Glomerular visceral epithelial cell (primary cell): ENCODE measurements at regions not wholly inside any gene's neighbourhood (a gene's known extent, or its start where the extent isn't known, plus 50 kb on each side); places are given as distances from the start of the nearest gene placed in this dataset.

Source experiments
- DNase-seq: peaks from one replicate; pipeline ENCODE4 v3.0.0-alpha.2; 2016; ENCODE audit errors: extremely low spot score

GRCh38 chr2:18927525-18928232, 338.3 kb upstream of the NT5C1B start:
- no peak for DNase-seq

GRCh38 chr2:18926631-18927524, 337.5 kb upstream of the NT5C1B start:
- no peak for DNase-seq

GRCh38 chr2:18925296-18925695, 335.9 kb upstream of the NT5C1B start:
- DNase-seq = peak; percentile 21

GRCh38 chr2:18924886-18925285, 335.5 kb upstream of the NT5C1B start:
- DNase-seq = no peak

GRCh38 chr2:18924386-18924785, 335.0 kb upstream of the NT5C1B start:
- DNase-seq = no peak

DNA sequence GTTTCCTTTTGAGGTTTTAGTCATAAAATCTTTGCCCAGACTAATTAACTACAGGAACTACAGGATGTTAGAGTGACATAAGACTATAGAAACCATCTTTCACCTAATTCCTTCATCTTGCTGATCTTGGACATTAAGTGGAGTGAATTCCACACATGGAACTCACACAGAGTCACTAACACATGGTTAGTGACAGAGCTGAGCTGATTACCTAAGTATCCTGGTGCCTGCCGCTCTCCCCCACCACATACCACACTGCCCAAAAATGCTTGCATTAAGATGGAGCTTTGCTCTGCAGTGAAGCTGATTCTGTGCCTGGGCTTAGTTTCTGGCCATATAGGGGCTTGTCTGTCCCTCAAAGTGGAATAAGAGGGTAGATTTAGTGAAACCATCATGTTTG, 332.9 kb upstream of the NT5C1B start:
- DNase-seq = no peak

GRCh38 chr2:18918280-18918679, 328.9 kb upstream of the NT5C1B start:
- DNase-seq = no peak

GRCh38 chr2:18915227-18915626, 325.9 kb upstream of the NT5C1B start:
- DNase-seq = no peak

- no peak for DNase-seq
Measured at GRCh38 chr2:18913512-18913911, 324.1 kb upstream of the NT5C1B start.

GRCh38 chr2:18912225-18912888, 323.0 kb upstream of the NT5C1B start:
- no peak for DNase-seq

- no peak for DNase-seq
Measured at GRCh38 chr2:18911416-18911815, 322.0 kb upstream of the NT5C1B start.

DNA sequence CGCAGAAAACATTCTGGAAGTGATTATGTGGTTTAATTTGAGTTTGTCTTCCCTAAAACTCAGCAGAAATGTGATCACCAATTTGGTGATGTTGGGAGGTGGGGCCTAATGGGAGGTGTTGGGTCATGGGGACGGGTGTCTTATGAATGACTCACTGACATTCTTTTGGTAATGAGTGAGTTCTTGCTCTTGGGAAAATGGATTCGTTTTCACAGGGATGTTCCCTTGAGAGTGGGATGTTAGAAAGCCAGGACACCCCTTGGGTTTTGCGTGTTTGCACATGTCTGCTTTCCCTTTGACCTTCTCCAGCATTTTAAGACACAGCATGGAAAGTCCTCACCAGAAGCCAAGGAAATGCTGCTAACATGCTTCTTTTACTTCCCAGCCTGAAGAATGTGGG, 321.5 kb upstream of the NT5C1B start:
- DNase-seq = peak; percentile 55

- no peak for DNase-seq
Measured at GRCh38 chr2:18907937-18908336, 318.6 kb upstream of the NT5C1B start.

- DNase-seq = no peak
Measured at GRCh38 chr2:18907508-18907907, 318.1 kb upstream of the NT5C1B start.

DNA sequence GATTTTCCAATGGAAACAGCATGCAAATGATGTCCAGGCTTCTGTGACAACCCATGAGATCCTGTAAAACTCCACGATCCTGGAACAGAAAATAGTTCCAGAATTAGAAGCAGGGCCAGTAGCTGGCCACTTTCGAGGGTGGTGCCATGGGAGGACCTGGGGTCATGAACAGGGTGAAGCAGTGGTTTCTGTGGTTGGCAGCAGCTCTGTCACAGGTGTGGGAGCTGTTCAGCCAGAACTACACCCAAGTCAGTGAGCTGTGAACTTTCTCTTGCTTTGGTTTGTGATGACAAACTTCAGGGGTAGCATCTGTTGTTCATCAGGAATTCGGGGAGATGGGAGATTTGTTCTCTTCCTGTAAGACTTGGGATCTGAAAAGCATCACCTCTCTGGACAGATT, 314.4 kb upstream of the NT5C1B start:
- peak; percentile 68 for DNase-seq

DNA sequence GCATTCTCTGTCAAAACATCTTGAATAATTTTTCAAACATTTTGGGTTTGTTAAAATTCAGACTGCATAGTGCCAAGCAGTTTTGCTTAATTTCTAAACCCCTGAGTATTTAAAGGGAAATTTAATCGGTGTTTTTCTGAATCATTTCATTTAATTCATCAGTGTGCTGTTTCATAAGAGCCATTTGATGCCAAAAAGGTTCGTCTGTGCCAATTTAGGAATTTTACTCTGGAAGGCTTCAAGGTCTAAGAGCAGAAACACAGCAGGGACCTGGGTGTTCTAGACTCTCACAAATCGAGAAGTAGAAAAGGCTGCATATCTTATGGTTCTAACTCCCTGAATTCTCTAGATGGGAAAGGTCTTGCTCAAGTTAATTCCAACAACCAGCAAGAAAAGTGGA, 311.9 kb upstream of the NT5C1B start:
- no peak for DNase-seq

GRCh38 chr2:18900691-18901141, 311.3 kb upstream of the NT5C1B start:
- no peak for DNase-seq

DNA sequence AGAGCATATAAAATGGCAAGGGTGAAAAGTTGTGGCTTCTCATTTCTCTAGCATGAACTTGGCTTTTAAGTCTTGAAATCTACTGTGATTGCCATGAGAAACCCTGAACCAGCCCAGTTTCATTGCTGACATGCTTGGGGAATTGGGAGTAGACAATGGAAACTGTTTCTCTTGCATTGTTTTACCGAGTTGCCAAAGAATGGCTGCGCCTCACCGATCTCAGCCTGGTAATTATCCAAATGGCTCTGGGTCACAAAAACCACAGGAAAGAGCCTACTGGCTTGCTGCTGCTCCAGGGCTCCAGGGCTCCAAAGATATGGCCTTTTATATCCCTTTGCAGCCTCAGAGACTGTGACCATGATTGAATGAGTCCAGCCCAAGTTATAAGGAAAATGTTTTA, 310.4 kb upstream of the NT5C1B start:
- peak; percentile 2 for DNase-seq

GRCh38 chr2:18898271-18898670, 308.9 kb upstream of the NT5C1B start:
- no peak for DNase-seq

- DNase-seq = no peak
Measured at GRCh38 chr2:18896125-18896764, 306.9 kb upstream of the NT5C1B start.

GRCh38 chr2:18891600-18892345, 302.4 kb upstream of the NT5C1B start:
- DNase-seq = no peak
